Hindlimb muscle (tissue), 1 donor: ENCODE measurements at regions not wholly inside any gene's neighbourhood (a gene's known extent, or its start where the extent isn't known, plus 50 kb on each side); places are given as distances from the start of the nearest gene placed in this dataset.
"Not testable (repeated sequence)": the region's sequence is repeated elsewhere in the genome, so short reads cannot be mapped to it uniquely, and the experiment has no call there.

Experiments
- DNase-seq: peaks from one replicate; pipeline ENCODE4 v3.0.0-alpha.2; 2013

DNA sequence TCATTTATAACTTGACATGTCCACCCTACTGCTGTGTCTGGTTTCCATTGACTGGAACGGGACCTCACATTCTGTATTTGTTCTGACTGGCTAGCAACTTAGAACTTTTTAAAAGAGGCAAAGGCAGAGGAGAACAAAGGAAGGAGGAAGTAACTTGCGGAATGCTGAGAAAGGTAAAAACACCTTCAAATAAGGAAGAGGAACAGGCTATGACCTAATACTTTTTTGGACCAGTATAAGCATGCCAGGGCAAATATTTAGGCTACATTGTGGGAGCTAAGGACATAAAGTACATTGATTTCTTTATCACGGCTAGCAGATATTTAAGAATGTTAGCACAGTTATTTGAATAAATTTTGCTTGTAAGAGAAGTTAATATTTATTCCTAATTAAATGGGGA lies 240.5 kb downstream of the TLR4 start:
- not testable (repeated sequence) for DNase-seq

DNA sequence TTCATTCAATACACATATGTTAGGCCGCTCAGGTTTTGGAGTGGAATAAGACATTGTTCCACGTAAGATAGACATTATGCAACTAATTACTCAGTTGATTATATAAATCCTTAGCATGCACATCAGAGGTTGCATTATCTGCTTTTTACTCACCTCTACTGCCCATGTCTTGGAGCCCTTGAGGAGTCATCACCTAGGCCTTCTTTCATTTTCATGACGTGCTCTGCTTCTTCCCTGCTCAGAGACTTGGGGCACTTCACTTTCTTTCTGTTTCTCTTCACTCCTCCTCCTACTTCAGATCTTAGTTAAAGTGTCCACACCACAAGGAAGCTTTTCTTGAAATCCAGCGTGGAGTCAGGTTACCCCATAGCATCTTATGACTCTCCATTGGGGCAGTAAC lies 241.1 kb downstream of the TLR4 start:
- no peak for DNase-seq

GRCh38 chr9:117951127-117951526 lies 246.9 kb downstream of the TLR4 start:
- peak; percentile 18 for DNase-seq

- DNase-seq = peak; percentile 50
These were observed 248.4 kb downstream of the TLR4 start for GRCh38 chr9:117952581-117952980.

DNA sequence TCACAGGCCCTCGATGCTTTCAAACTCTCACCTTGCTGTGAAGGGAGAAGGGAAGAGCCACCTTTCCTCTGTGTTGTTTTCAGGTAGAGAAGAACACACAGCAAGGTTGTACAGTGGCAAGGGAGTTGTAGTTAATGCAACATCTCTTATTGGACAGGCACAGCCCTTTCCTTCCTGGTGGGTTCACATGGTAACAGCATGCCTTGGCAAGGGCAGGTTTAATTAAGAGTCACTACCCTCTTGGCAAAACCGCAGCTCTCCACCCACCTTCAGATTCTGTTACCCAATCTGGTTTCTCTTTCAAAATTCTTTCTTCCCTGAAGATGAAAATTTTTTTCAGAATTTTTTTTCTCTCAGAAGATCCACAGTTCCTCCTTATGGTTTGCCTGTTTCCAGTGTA lies 253.1 kb downstream of the TLR4 start:
- no peak for DNase-seq

DNA sequence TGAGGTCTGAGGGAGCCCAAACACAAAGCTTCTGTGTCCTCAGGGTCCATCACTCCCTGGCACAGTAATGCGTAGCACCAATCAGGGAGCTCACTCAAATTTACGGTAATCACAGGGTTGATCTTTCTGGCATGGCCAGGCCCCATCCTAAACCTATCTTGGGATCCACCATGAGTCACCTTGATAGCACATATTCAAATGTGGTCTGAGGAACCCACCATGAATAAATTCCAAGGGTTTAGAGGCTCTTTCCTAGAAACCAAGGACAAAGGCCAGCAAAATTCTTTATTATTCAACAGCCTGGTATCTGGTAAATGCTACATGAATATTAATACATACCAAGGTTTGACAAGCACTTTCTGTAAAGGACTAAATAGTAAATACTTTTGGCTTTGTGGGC lies 254.5 kb downstream of the TLR4 start:
- DNase-seq = no peak

- no peak for DNase-seq
These were observed 259.4 kb downstream of the TLR4 start for GRCh38 chr9:117963493-117964090.

GRCh38 chr9:117970276-117971050 lies 266.3 kb downstream of the TLR4 start:
- no peak for DNase-seq

- no peak for DNase-seq
These were observed 269.9 kb downstream of the TLR4 start for GRCh38 chr9:117974108-117974507.

- DNase-seq = no peak
These were observed 275.7 kb downstream of the TLR4 start for GRCh38 chr9:117979914-117980313.

DNA sequence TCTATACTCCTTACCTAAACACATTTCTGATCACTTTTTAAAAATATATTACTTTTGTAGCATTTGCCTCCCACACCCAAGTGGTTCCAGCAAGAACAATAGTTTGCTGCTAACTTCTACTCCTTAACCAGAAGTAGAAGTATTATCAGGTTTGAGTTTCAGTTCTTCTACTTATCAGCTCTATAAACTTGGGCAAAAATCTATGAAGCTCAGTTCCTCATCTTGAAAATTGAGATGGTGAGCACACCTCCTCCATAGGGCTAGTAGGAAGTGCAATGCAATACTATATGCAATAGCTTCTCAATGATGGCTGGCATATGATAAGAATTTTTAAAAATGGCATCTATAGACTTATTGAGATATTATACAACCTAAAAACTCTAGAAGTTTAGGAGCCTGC lies 283.7 kb downstream of the TLR4 start:
- DNase-seq = no peak

GRCh38 chr9:117992006-117992405 lies 287.8 kb downstream of the TLR4 start:
- no peak for DNase-seq

- no peak for DNase-seq
These were observed 296.4 kb downstream of the TLR4 start for GRCh38 chr9:118000581-118000980.

DNA sequence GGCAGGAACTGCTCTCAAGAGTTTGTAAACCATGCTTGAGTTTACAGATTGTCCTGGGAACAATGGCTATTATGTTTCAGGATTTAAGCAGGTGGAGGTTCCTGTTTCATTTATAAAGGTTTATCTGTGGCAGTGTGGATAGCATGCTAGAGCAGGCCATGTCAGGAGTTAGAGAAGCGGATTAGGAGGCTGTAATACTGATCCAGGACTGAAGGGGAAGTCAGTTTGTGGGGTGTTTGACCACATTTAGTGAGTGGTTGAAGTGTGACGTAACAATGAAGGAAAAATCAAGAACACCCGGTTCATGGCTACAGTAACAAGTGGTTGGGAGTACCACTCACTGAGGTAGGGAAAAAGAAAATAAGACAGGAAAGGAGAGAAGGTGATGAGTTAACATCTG lies 299.0 kb downstream of the TLR4 start:
- DNase-seq = no peak

DNA sequence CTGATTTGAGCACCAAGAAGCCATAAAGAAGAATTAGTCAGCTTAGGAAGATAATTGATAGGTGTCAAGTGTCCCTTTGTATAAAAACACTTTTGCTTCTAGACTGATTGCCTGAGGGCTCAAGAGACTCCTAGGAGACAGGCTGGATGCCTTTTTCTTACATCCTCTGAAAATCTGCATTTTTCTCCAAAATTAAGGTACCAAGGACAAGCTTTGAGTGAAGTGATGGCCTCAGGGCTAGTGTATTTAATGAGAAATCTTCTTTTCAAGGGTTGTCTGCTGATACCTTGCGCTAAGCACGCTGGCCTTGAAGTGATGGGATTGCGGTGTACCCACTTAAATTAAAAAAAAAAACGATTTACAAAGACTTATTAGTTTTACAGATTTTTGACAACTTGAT lies 304.0 kb downstream of the TLR4 start:
- no peak for DNase-seq

- DNase-seq = no peak
These were observed 305.4 kb downstream of the TLR4 start for GRCh38 chr9:118009614-118010013.

DNA sequence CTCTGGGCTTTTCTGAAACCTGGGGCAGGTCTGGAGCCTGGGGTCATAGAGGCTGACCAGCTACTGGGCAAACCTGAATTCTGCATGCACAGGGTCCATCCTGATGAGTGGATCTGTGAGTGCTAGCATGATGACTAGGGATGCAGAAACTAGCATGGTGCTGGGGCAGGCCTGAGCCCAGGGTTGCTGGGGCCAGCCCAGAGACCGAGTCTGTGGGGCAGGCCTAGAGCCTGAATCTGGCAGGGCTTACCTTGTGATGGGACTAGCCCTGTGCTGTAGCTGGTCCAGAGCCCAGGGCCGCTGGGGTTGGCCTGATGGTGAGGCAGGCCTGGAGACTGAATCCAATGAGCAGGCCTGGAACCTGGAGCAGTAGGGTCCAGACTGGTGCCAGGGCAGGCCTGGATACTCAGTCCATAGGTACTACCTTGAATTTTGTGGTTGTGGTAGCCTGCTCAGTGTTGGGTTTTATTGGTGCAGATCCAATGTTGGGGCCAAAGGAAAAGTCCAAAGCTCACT lies 313.5 kb downstream of the TLR4 start:
- no peak for DNase-seq

GRCh38 chr9:118023644-118024043 lies 319.4 kb downstream of the TLR4 start:
- DNase-seq = no peak

GRCh38 chr9:118028225-118028624 lies 324.0 kb downstream of the TLR4 start:
- DNase-seq = no peak

DNA sequence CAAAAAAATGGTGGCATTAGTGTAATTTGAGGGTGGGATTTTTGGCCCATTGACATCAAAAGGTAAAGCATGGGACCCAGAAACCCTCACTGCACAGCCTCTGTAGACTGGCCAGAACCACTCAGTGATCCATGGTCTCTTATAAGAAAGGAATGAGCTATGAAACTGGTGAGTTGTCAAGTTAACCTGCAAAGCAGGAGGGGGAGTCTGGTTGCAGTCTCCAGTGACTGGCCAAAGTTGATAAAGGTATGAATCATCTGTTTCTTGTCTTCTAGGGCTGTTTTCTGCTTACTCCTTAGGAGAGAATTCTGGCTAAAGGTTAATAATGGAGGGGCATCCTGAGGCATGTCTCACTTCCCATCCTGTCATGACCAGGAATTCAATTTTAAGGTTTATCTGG lies 325.2 kb downstream of the TLR4 start:
- no peak for DNase-seq

DNA sequence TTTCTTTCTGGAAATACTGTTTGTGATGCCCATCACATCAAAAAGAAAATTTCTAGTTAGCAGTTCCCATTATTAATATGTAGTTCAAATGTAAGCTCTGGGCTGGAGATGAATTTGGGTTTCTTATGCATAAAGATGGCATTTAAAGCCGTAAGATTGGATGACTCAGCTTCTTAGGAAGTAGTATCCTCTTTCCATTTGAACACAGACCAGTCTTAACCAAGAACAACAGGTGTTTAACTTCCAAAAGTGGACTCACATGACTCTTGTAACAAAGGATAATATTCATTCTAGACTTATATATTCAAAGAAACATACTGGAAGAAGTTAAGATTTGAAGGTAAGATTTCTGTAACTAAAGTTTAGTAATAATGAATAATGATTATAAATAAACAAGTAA lies 330.5 kb downstream of the TLR4 start:
- DNase-seq = no peak

DNA sequence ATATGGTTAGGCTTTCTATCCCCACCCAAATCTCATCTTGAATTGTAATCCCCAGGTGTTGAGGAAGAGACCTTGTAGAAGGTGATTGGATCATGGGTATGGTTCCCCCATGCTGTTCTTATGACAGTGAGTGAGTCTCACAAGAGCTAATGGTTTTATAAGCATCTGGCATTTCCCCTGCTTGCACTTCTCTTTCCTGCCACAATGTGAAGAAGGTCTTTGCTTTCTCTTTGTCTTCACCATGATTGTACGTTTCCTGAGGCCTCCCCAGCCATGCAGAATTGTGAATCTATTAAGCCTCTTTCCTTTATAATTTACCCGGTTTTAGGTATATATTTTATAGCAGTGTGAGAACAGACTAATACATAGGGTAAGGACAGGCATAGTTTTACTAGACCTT lies 334.5 kb downstream of the TLR4 start:
- no peak for DNase-seq

- no peak for DNase-seq
These were observed 354.0 kb downstream of the TLR4 start for GRCh38 chr9:118058227-118058626.
